ENCODE measurements at regions not wholly inside any gene's neighbourhood (a gene's known extent, or its start where the extent isn't known, plus 50 kb on each side); places are given as distances from the start of the nearest gene placed in this dataset.

- dilution Hi-C loops (cut with HindIII; ENCODE audit: low sequenced_read_pairs, unreplicated experiment), result no loop called here
- CTCF ChIA-PET, result no interaction called here
These were observed 233.9 kb upstream of the CACNA2D1 start for GRCh38 chr7:82677493-82677892.

More at GRCh38 chr7:82677493-82677892, 233.9 kb upstream of the CACNA2D1 start:
- Histone ChIP-seq H2BK15ac (ENCODE audit: low read depth, low read length) (no peak overlapping the region), H3K36me3 (ENCODE audit: control insufficient read depth, insufficient read depth, low read length) (no peaks in the 10 kb centered on the region), H3K9me3 (ENCODE audit: control insufficient read depth, insufficient read depth, low read length) (no peaks in the 10 kb centered on the region), H3K56ac (ENCODE audit: extremely low read depth, insufficient read depth, low read length) (no peak overlapping the region), H4K5ac (ENCODE audit: low read depth, low read length) (no peak overlapping the region), H2BK5ac (ENCODE audit: low read depth, low read length, poor library complexity, severe bottlenecking) (no peak overlapping the region), H3K4me3 (ENCODE audit: insufficient read depth, low read depth, low read length) (no peak overlapping the region), H3K14ac (replicated peaks; ENCODE audit: low read depth, low read length) (no peak overlapping the region), H4K20me1 (ENCODE audit: insufficient read depth, low read length) (no peaks in the 10 kb centered on the region), H3K4me2 (ENCODE audit: low read depth, low read length) (no peak overlapping the region), H2AK5ac (ENCODE audit: low read depth, low read length) (no peak overlapping the region), H3K18ac (ENCODE audit: low read depth, low read length) (no peak overlapping the region), H3K23ac (ENCODE audit: low read depth, low read length) (no peak overlapping the region), H3K4ac (ENCODE audit: low read depth, low read length) (no peak overlapping the region), H3K27ac (ENCODE audit: insufficient read depth, low read length) (no peak overlapping the region), H2AFZ (replicated peaks; ENCODE audit: low read length, poor library complexity) (no peak overlapping the region), H3K79me1 (ENCODE audit: low read depth in 1 of 2, low read length in 2 of 2) (no peaks in the 10 kb centered on the region), H2BK20ac (ENCODE audit: low read depth, low read length) (no peak overlapping the region), H4K8ac (ENCODE audit: low read depth in 2 of 2, low read length in 2 of 2) (no peak overlapping the region), H3K4me1 (ENCODE audit: control insufficient read depth, insufficient read depth, low read length) (peaks cover 4% of the 10 kb centered on the region; the same call in 1 of the 2 replicates), H3K9me1 (ENCODE audit: insufficient read depth, low read length) (no peaks in the 10 kb centered on the region), H3K27me3 (ENCODE audit: control insufficient read depth, insufficient read depth, low read length) (no peaks in the 10 kb centered on the region), H3K9ac (ENCODE audit: low read depth, low read length) (no peak overlapping the region), H4K91ac (ENCODE audit: insufficient read depth, low read depth, low read length) (no peak overlapping the region), H2AK9ac (replicated peaks; ENCODE audit: low read depth, low read length, poor library complexity) (no peak overlapping the region), H2BK120ac (ENCODE audit: low read depth, low read length) (no peak overlapping the region)
- in situ Hi-C loops (cut with MboI; ENCODE audit: low sequenced_read_pairs) (no loop called here), intact Hi-C loops (cut with micrococcal nuclease) (no loop called here)
- no TSS peak for BruUV-seq (replicated peaks)
- ATAC-seq (ENCODE audit: low read depth) (no peak), DNase-seq (peak; percentile 43)
- no CpG with 5 or more reads among the region's 2 CpGs for WGBS, 2 experiments (ENCODE audit: extremely low coverage in 2 of 2, insufficient read length in 1 of 2)
- POLR2A ChIA-PET (ENCODE audit: unreplicated experiment), result no interaction called here
- TF ChIP-seq CHD1 (IDR thresholded peaks at IDR 0.05; ENCODE audit: low read depth, low read length) (no peak), MAZ (IDR thresholded peaks at IDR 0.05; ENCODE audit: borderline replicate concordance, low read depth, low read length) (no peak), ELK1 (IDR thresholded peaks at IDR 0.05; ENCODE audit: borderline replicate concordance, low read depth, low read length) (no peak)
